Uterus (tissue), 3 donors: ENCODE measurements at regions not wholly inside any gene's neighbourhood (a gene's known extent, or its start where the extent isn't known, plus 50 kb on each side); places are given as distances from the start of the nearest gene placed in this dataset.
A peak's percentile ranks its signal among the peaks of the same experiment; 100 is the strongest.

Experiments used
- DNase-seq, 2 donors: peaks; one replicate each; pipeline ENCODE4 v3.0.0-alpha.2; 2019 to 2020
- H3K27ac ChIP-seq, 2 donors: fragments of 200-600 bp; sonication (generic); 1 replicate in 1 of 2; 2 replicates in 1 of 2; pipeline ENCODE4 v1.5.1; 2016 to 2018
- H3K27me3 ChIP-seq, 2 donors: fragments of 200-600 bp; sonication (generic); one replicate each; pipeline ENCODE4 v1.5.1; 2018 to 2019; ENCODE audit warnings: control low read depth in 1 of 2
- H3K36me3 ChIP-seq, 2 donors: fragments of 200-600 bp; sonication (generic); one replicate each; pipeline ENCODE4 v1.5.1; 2019; ENCODE audit warnings: control low read depth in 1 of 2
- H3K4me1 ChIP-seq, 2 donors: fragments of 200-600 bp; sonication (generic); one replicate each; pipeline ENCODE4 v1.5.1; 2018 to 2019; ENCODE audit warnings: control low read depth in 1 of 2
- H3K4me3 ChIP-seq, 2 donors: fragments of 200-600 bp; sonication (generic); 1 replicate in 1 of 2; 2 replicates in 1 of 2; pipeline ENCODE4 v1.5.1; 2018 to 2019; ENCODE audit warnings: mild to moderate bottlenecking in 1 of 2
- H3K9me3 ChIP-seq, 2 donors: fragments of 200-600 bp; sonication (generic); one replicate each; pipeline ENCODE4 v1.5.1; 2019; ENCODE audit warnings: control low read depth in 1 of 2
- POLR2A ChIP-seq, 2 donors: fragments of 450-650 bp; IDR thresholded peaks; one replicate each; pipeline ENCODE4 v1.6.1; 2016; ENCODE audit warnings: antibody characterized with exemption in 2 of 2, mild to moderate bottlenecking in 1 of 2, moderate library complexity in 1 of 2
- intact Hi-C: fragments of 100-400 bp; cut with DNase I; formaldehyde crosslinking; loops from one replicate; pipeline ENCODE4 v1.15.1; 2023; ENCODE audit warnings: low total_unique reads
- TF ChIP-seq, protein P1 (sequence below), 4 experiments: fragments of 200-600 bp in 2 of 4; fragments of 450-650 bp in 2 of 4; sonication (generic) in 2 of 4; IDR thresholded peaks; one replicate each; pipeline ENCODE4 v1.5.1; 2016 to 2019; ENCODE audit warnings: antibody characterized with exemption in 4 of 4, mild to moderate bottlenecking in 2 of 4, moderate library complexity in 1 of 4
- donor health status: DM: yes; HTN: yes; CAD: no.

DNA sequence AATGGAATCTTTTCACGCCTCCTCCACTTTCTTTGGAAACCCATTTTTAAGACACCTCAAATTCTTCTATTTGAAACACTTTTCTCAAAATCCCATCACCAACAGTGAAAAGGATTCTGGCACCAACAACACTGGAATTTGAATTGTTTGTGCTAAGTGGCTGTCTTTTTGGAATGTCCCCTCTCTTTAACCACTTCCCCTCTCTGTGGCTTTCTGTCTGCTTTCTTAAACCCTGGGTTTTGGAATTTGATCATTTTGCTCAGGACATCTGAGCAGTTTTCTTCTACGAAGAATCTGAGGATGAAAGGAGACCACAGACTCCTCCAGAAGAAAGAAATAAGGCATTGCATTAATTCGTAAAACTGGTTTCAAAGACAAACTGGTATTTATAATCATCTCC is 89.0 kb downstream of the MXRA5 start:
- Histone ChIP-seq H3K27me3 (no peaks in the 10 kb centered on the region), H3K4me1 (no peaks in the 10 kb centered on the region), H3K4me3 (no peak overlapping the region), H3K27ac (no peak overlapping the region), H3K36me3 (no peaks in the 10 kb centered on the region), H3K9me3 (no peaks in the 10 kb centered on the region)
- no peak for DNase-seq
- TF ChIP-seq, protein P1, sequence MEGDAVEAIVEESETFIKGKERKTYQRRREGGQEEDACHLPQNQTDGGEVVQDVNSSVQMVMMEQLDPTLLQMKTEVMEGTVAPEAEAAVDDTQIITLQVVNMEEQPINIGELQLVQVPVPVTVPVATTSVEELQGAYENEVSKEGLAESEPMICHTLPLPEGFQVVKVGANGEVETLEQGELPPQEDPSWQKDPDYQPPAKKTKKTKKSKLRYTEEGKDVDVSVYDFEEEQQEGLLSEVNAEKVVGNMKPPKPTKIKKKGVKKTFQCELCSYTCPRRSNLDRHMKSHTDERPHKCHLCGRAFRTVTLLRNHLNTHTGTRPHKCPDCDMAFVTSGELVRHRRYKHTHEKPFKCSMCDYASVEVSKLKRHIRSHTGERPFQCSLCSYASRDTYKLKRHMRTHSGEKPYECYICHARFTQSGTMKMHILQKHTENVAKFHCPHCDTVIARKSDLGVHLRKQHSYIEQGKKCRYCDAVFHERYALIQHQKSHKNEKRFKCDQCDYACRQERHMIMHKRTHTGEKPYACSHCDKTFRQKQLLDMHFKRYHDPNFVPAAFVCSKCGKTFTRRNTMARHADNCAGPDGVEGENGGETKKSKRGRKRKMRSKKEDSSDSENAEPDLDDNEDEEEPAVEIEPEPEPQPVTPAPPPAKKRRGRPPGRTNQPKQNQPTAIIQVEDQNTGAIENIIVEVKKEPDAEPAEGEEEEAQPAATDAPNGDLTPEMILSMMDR (IDR thresholded peaks at IDR 0.05), result no peak
- TF ChIP-seq POLR2A (IDR thresholded peaks at IDR 0.05), result no peak
- intact Hi-C loops, result no loop called here

DNA sequence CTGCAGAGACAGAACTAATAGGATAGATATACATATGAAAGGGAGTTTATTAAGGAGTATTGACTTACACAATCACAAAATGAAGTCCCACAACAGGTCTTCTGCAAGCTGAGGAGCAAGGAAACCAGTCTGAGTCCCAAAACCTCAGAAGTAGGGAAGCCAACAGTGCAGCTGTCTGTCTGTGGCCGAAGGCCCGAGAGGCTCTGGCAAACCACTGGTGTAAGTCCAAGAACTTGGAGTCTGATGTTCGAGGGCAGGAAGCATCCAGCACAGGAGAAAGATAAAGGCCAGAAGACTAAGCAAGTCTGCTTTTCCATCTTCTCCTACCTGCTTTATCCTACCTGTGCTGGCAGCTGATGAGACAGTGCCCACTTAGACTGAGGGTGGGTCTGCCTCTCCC is 89.6 kb downstream of the MXRA5 start:
- peaks cover 0 to 2% of the 10 kb centered on the region in 2 donors for H3K9me3 ChIP-seq
- TF ChIP-seq POLR2A (IDR thresholded peaks at IDR 0.05), result no peak
- TF ChIP-seq, protein P1 (IDR thresholded peaks at IDR 0.05), result no peak
- intact Hi-C loops, result no loop called here
- no peak for DNase-seq
- H3K36me3 ChIP-seq, result no peaks in the 10 kb centered on the region
- H3K4me1 ChIP-seq, result no peaks in the 10 kb centered on the region
- H3K27me3 ChIP-seq, result no peaks in the 10 kb centered on the region
- H3K27ac ChIP-seq, result no peak overlapping the region
- H3K4me3 ChIP-seq, result no peak overlapping the region

DNA sequence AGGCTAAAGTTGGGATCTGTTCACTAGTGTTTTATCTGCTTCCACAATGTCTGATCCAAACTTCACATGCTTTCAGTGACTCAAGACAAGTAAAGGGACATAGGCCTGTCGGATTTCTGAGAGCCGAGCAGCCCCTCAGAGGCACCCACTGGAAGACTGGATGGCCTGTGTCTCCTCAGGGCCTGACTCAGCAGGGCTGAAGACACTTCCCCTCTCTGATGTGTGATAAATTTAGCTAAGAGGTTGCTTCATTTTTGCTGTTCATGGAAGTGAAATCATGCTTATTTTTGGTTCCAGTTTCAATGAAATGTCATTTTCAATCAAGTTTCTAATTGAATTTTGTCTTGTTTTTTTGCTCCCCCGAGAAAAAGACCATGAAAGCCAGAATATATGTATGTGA is 93.7 kb downstream of the MXRA5 start:
- Histone ChIP-seq H3K36me3 (no peaks in the 10 kb centered on the region), H3K4me3 (no peak overlapping the region), H3K27ac (no peak overlapping the region), H3K4me1 (no peaks in the 10 kb centered on the region), H3K27me3 (no peaks in the 10 kb centered on the region), H3K9me3 (peaks cover 0 to 3% of the 10 kb centered on the region in 2 donors)
- TF ChIP-seq POLR2A (IDR thresholded peaks at IDR 0.05), result no peak
- TF ChIP-seq, protein P1 (IDR thresholded peaks at IDR 0.05), result no peak
- intact Hi-C loops, result no loop called here
- DNase-seq, result no peak

DNA sequence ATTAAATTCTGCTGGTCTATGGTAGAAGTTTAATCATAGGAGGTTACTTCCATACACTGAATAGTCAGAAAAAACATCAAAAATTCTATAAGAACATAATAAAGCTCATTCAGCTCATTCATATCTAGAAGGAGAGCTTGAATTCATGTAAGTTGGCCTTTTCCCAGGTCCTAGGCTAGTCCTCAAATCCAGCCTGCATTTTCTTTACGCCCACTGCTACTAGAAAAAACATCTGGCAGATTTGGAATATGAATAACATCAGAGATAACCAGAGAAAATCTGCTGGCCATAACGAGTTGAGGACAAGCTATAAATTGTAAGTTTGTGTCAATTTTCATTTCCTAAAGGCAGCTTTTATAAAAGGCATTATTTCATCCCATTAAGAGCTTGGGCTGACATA is 95.5 kb downstream of the MXRA5 start:
- Histone ChIP-seq H3K27ac (no peak overlapping the region), H3K36me3 (no peaks in the 10 kb centered on the region), H3K4me1 (no peaks in the 10 kb centered on the region), H3K9me3 (peaks cover 0 to 3% of the 10 kb centered on the region in 2 donors), H3K27me3 (no peaks in the 10 kb centered on the region), H3K4me3 (no peak overlapping the region)
- intact Hi-C loops, result no loop called here
- no peak for DNase-seq
- TF ChIP-seq, protein P1 (IDR thresholded peaks at IDR 0.05), result no peak
- TF ChIP-seq POLR2A (IDR thresholded peaks at IDR 0.05), result no peak

DNA sequence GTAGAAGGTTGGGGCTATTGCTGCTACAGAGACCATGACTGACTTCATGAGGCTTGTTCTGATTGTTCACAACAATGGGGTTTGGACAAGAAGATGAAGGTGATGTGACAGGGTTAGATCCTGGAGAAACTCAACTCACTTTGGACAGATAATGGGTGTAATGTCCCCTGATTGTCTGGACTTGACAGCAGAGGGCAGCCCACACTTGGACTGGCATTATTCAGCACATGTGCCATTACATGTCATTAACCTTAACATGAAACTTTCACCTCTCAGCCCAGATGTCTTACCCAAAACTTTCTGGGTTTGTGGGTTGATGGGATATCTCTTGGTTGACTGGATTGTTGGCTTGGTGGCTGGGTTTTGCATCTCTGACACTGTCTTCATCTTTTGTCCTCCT is 101.5 kb downstream of the MXRA5 start:
- Histone ChIP-seq H3K9me3 (no peaks in the 10 kb centered on the region), H3K36me3 (no peaks in the 10 kb centered on the region), H3K4me1 (no peaks in the 10 kb centered on the region), H3K4me3 (no peak overlapping the region), H3K27ac (no peak overlapping the region), H3K27me3 (no peaks in the 10 kb centered on the region)
- TF ChIP-seq POLR2A (IDR thresholded peaks at IDR 0.05), result no peak
- TF ChIP-seq, protein P1 (IDR thresholded peaks at IDR 0.05), result peak in 1 of 4 experiments; percentile 4
- no peak for DNase-seq
- intact Hi-C loops, result no loop called here
